Uterus (tissue), 3 donors: ENCODE measurements at regions not wholly inside any gene's neighbourhood (a gene's known extent, or its start where the extent isn't known, plus 50 kb on each side); places are given as distances from the start of the nearest gene placed in this dataset.

Experiments used
- DNase-seq, 2 donors: peaks; one replicate each; pipeline ENCODE4 v3.0.0-alpha.2; 2019 to 2020
- H3K27ac ChIP-seq, 2 donors: fragments of 200-600 bp; sonication (generic); 1 replicate in 1 of 2; 2 replicates in 1 of 2; pipeline ENCODE4 v1.5.1; 2016 to 2018
- H3K27me3 ChIP-seq, 2 donors: fragments of 200-600 bp; sonication (generic); one replicate each; pipeline ENCODE4 v1.5.1; 2018 to 2019; ENCODE audit warnings: control low read depth in 1 of 2
- H3K36me3 ChIP-seq, 2 donors: fragments of 200-600 bp; sonication (generic); one replicate each; pipeline ENCODE4 v1.5.1; 2019; ENCODE audit warnings: control low read depth in 1 of 2
- H3K4me1 ChIP-seq, 2 donors: fragments of 200-600 bp; sonication (generic); one replicate each; pipeline ENCODE4 v1.5.1; 2018 to 2019; ENCODE audit warnings: control low read depth in 1 of 2
- H3K4me3 ChIP-seq, 2 donors: fragments of 200-600 bp; sonication (generic); 1 replicate in 1 of 2; 2 replicates in 1 of 2; pipeline ENCODE4 v1.5.1; 2018 to 2019; ENCODE audit warnings: mild to moderate bottlenecking in 1 of 2
- H3K9me3 ChIP-seq, 2 donors: fragments of 200-600 bp; sonication (generic); one replicate each; pipeline ENCODE4 v1.5.1; 2019; ENCODE audit warnings: control low read depth in 1 of 2
- POLR2A ChIP-seq, 2 donors: fragments of 450-650 bp; IDR thresholded peaks; one replicate each; pipeline ENCODE4 v1.6.1; 2016; ENCODE audit warnings: antibody characterized with exemption in 2 of 2, mild to moderate bottlenecking in 1 of 2, moderate library complexity in 1 of 2
- intact Hi-C: fragments of 100-400 bp; cut with DNase I; formaldehyde crosslinking; loops from one replicate; pipeline ENCODE4 v1.15.1; 2023; ENCODE audit warnings: low total_unique reads
- TF ChIP-seq, protein P1 (sequence below), 4 experiments: fragments of 200-600 bp in 2 of 4; fragments of 450-650 bp in 2 of 4; sonication (generic) in 2 of 4; IDR thresholded peaks; one replicate each; pipeline ENCODE4 v1.5.1; 2016 to 2019; ENCODE audit warnings: antibody characterized with exemption in 4 of 4, mild to moderate bottlenecking in 2 of 4, moderate library complexity in 1 of 4
- donor health status: DM: yes; HTN: yes; CAD: no.

DNA sequence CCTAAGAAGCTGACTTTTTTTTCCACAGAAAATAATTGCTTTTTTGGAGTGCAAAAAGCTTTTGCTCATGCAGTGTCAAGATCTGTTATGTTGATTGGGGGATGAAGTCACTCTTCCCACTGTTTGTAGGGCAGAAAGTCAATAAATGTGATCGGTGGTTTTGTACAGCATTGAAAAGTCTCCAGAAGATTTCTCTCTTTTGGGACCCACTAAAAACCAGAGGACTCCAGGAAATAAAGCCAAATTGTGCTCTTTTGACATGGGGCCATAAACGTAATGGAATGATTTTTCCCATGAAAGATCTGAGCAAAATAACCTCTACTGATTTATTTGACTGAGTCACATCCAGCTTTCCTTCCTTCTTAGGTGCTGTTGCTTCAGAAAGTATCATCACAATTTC lies 122.5 kb downstream of the SNAPC1 start:
- Histone ChIP-seq H3K27me3 (no peaks in the 10 kb centered on the region), H3K9me3 (no peaks in the 10 kb centered on the region), H3K27ac (no peak overlapping the region), H3K4me3 (no peak overlapping the region), H3K36me3 (no peaks in the 10 kb centered on the region), H3K4me1 (no peaks in the 10 kb centered on the region)
- no peak for TF ChIP-seq POLR2A (IDR thresholded peaks at IDR 0.05)
- TF ChIP-seq, protein P1, sequence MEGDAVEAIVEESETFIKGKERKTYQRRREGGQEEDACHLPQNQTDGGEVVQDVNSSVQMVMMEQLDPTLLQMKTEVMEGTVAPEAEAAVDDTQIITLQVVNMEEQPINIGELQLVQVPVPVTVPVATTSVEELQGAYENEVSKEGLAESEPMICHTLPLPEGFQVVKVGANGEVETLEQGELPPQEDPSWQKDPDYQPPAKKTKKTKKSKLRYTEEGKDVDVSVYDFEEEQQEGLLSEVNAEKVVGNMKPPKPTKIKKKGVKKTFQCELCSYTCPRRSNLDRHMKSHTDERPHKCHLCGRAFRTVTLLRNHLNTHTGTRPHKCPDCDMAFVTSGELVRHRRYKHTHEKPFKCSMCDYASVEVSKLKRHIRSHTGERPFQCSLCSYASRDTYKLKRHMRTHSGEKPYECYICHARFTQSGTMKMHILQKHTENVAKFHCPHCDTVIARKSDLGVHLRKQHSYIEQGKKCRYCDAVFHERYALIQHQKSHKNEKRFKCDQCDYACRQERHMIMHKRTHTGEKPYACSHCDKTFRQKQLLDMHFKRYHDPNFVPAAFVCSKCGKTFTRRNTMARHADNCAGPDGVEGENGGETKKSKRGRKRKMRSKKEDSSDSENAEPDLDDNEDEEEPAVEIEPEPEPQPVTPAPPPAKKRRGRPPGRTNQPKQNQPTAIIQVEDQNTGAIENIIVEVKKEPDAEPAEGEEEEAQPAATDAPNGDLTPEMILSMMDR (IDR thresholded peaks at IDR 0.05) = no peak
- no peak for DNase-seq
- intact Hi-C loops = no loop called here

DNA sequence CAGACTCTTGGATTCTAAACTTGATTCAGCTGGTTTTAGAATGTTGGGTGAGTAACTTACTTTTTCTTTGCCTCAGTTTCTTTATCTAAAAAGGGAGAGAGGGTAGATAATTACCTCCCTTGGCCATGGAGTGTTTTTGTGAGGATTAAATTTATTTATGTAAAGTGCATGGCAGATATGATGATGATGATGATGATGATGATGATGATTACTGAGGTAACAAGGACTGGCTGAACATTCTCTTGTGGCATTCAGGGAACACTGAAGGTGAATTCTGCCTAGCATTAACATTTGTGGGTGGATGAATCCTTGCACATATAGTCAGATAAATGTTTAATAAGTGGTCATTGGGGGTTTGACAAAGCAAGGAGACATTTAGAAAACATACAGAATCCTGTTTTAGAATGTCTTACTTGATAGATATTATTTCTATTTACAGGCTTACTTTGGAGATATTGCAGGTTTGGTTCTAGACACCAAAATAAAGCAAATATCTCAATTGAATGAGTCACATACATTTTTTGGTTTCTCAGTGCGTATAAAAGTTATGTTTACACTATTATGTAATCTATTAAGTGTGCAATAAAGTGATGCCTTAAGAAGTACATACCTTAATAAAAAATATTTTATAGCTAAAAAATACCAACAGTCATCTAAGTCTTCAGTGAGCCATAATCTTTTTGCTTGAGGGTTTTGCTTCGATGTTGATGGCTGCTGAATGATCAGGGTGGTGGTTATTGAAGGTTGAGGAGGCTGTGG lies 123.2 kb downstream of the SNAPC1 start:
- H3K27ac ChIP-seq = no peak overlapping the region
- no peaks in the 10 kb centered on the region for H3K27me3 ChIP-seq
- no peaks in the 10 kb centered on the region for H3K4me1 ChIP-seq
- no peak overlapping the region for H3K4me3 ChIP-seq
- intact Hi-C loops = no loop called here
- no peaks in the 10 kb centered on the region for H3K36me3 ChIP-seq
- DNase-seq = no peak
- TF ChIP-seq POLR2A (IDR thresholded peaks at IDR 0.05) = no peak
- TF ChIP-seq, protein P1 (IDR thresholded peaks at IDR 0.05) = no peak
- no peaks in the 10 kb centered on the region for H3K9me3 ChIP-seq

DNA sequence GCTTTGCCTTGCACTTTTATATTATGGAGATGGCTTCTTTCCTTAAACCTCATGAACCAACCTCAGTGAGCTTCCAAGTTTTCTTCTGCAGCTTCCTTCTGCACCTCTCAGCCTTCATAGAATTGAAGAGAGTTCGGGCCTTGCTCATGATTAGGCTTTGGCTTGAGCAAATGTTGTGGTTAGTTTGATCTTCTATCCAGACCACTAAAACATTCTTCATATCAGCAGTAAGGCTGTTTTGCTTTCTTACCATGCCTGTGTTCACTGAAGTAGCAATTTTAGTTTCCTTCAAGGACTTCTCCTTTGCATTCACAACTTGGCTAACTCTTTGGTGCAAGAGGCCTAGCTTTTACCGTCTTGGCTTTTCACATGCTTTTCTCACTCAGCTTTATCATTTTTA lies 125.4 kb downstream of the SNAPC1 start:
- no peak for DNase-seq

DNA sequence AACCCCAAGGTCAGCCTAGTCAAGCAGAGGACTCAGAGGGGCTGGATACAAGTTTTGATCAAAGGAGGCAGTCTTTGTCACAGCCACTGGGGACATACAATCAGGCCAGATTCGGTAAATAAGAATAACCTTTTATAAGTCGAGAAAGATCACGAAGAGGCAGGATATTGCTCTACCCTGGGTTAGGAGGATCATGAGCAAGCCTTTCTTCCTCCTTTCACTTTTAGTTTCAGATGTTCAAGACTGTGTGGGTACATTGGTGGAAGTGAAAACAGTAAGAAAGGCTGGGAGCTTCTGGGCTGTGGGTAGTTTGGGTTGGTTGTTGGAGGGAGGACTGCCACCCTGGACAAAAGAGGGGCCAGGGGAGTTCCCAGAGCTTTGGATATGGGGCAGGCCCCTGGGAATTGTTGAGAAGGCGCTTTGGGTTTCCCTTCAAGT lies 127.7 kb downstream of the SNAPC1 start:
- Histone ChIP-seq H3K36me3 (no peaks in the 10 kb centered on the region), H3K27me3 (no peaks in the 10 kb centered on the region), H3K4me3 (no peak overlapping the region), H3K27ac (no peak overlapping the region), H3K9me3 (no peaks in the 10 kb centered on the region), H3K4me1 (no peaks in the 10 kb centered on the region)
- DNase-seq = no peak
- intact Hi-C loops = no loop called here
- TF ChIP-seq, protein P1 (IDR thresholded peaks at IDR 0.05) = no peak
- no peak for TF ChIP-seq POLR2A (IDR thresholded peaks at IDR 0.05)

More for the DNA sequence above, 125.4 kb downstream of the SNAPC1 start:
- no peak for TF ChIP-seq POLR2A (IDR thresholded peaks at IDR 0.05)
- TF ChIP-seq, protein P1 (IDR thresholded peaks at IDR 0.05) = no peak
- H3K36me3 ChIP-seq = no peaks in the 10 kb centered on the region
- H3K27ac ChIP-seq = no peak overlapping the region
- no peaks in the 10 kb centered on the region for H3K9me3 ChIP-seq
- intact Hi-C loops = no loop called here
- no peak overlapping the region for H3K4me3 ChIP-seq
- no peaks in the 10 kb centered on the region for H3K27me3 ChIP-seq
- no peaks in the 10 kb centered on the region for H3K4me1 ChIP-seq

DNA sequence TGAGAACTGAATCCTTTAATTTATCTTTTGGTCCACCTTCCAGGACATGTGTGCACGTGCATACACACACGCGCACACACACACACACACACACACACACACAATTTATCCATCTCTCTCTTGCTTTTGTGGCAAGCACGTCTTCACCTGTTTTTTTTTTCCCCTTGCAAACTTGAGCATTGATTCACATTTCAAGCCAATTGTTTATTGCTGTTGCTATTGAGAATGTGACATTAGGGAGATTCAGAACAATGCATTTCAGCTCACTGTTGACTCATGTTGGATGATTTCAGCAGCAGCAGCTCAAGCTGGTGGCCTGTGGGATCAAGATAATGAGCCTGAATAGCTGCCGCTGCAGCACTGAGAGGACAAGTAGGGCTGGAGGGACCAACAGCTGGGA lies 128.9 kb downstream of the SNAPC1 start:
- intact Hi-C loops = no loop called here
- DNase-seq = no peak
- Histone ChIP-seq H3K4me3 (no peak overlapping the region), H3K27ac (no peak overlapping the region), H3K27me3 (no peaks in the 10 kb centered on the region), H3K36me3 (no peaks in the 10 kb centered on the region), H3K4me1 (no peaks in the 10 kb centered on the region), H3K9me3 (no peaks in the 10 kb centered on the region)
- TF ChIP-seq POLR2A (IDR thresholded peaks at IDR 0.05) = no peak
- TF ChIP-seq, protein P1 (IDR thresholded peaks at IDR 0.05) = no peak
